ENCODE measurements at regions not wholly inside any gene's neighbourhood (a gene's known extent, or its start where the extent isn't known, plus 50 kb on each side); places are given as distances from the start of the nearest gene placed in this dataset.

DNA sequence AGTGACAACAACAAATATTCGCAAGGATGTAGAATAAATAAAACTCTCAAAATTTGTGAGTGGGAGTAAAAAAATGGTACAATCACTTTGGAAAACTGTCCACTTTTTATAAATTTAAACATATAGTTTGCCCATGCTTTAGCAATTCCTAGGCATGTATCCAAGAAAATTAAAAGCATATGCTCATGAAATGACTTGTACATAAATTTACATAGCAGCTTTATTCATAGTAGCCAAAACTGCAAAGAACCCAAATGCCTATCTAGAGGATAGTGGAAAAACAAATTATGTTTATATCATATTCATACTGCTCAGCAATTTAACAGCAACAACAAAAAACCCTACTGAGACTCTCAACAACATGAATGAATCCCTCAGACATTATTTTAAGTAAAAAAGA is 363.6 kb upstream of the CCDC54 start:
- no peak for DNase-seq (ENCODE audit: low spot score)

DNA sequence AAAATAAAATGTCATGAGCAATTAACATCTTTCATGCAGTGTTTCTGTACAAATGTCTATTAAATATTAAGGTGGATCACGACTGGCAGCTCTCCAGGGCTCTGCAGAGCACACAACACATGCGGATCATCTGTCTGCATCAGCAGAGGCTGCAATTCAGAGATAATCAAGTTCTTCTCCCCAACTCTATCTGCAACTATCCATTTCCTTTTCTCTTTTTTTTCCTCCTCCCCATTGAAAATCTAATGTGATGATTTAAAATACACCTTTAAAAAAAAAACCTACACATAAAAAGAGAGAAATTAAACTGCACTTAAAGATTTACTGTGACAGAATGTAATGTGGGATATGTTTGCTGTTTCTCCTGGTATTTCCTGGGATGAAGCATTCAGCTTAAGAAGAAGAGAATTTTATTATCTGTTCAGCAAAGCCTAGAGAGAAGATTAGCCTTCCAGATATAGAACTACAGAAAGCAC is 352.6 kb upstream of the CCDC54 start:
- no peak for DNase-seq (ENCODE audit: low spot score)

DNA sequence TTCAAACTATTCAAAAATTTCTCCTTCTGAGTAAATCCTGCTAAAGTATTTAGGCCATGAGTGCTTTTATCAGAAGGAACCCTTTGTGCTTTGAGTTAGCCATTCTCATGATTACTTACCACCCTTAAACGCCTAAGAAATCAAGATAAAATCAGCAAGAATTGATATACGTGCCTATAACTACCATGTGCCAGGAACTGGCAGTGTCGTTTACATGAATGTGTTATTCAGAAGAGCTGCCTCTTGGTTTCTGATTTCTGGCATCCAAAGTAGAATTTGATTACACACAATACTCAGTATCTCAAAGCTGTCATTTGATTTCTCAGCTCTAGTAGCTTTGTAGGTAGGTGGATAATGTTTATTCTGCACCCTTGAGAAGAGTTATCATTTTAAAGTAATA is 351.3 kb upstream of the CCDC54 start:
- no peak for DNase-seq (ENCODE audit: low spot score)

DNA sequence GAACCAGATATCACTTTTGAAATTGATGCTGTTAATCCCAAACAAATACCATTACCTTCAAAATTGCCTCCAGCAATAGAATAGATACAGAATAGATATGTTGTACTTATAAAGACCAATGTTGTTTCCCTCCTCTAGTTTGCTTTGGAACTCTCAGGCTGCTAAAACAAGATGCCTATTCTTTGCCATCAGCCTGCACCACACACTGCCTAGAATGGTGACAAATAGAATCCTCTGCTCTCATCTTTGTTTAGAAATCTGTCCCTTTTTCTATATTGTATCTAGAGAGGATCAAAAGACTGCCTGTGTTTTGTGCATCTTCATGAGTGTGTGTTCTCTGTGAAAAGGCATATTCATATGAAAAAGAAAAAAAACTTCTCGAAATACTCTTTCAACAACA is 349.2 kb upstream of the CCDC54 start:
- DNase-seq (ENCODE audit: low spot score): no peak

DNA sequence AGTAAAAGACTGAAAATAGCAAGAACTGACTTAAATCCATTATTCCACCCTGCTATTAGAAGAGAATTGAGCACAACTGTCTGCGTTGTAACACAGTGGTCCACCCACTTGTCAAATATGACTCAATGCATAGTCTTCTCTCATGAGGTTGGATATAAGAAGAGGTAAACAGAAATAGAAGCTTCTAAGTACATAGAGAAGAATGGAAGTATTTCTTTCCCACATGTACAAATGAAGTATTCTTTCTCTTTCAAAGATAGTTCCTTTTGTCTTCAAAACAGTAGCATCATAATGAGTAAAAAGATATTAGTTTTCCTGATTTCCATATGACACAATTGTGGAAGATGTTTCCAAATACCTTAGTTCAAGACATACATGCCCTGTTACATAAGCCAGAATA is 348.6 kb upstream of the CCDC54 start:
- DNase-seq (ENCODE audit: low spot score): no peak

DNA sequence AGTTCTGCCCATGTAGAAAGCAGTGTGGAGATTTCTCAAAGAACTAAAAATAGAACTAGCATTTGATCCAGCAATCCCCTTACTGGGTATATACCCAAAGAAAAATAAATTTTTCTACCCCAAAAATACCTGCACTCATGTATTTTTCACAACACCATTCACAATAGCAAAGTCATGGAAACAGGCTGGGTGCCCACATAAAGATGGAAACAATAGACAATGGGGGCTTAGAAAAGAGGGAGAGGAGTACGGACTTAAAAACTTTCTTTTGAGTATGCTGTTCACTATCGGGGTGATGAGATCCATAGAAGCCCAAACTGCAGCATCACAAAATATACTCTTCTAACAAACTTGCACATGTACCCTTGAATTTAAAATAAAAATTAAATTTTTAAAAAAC is 345.1 kb upstream of the CCDC54 start:
- no peak for DNase-seq (ENCODE audit: low spot score)

DNA sequence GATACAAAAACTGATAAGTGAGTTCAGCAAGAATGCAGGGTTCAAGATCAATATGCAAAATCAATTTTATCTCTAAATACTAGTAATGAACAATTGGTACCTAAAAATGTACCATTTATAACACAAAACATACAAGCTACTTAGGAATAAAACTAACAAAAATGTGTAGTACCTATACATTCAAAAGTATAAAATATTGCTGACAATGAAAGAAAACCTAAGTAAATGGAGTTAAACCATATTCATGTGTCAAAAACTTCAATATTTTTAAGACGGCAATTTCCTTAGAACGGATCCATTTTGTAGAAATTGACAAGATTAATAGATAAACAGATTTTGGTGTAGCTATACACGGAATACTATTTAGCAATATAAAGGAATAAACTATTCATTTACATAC is 343.1 kb upstream of the CCDC54 start:
- DNase-seq (ENCODE audit: low spot score): no peak

DNA sequence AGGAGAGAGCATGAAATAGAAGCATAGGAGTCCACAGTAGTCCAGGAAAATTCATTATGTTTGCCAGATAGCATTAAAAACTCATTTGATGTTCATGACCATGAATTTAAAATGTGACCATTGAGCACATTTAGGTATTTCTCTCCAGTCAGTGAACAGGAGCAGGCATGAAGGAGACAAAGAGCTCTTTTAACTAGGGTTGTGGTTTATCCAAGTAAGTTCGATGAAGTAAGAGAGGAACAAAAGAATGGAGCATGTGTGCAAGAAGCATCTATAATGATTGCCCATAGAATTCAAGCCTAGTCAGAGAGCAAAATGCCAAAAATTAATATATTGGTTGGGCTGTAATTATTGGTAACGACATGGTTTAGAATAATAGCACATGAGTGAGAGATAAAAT is 342.1 kb upstream of the CCDC54 start:
- DNase-seq (ENCODE audit: low spot score): no peak

DNA sequence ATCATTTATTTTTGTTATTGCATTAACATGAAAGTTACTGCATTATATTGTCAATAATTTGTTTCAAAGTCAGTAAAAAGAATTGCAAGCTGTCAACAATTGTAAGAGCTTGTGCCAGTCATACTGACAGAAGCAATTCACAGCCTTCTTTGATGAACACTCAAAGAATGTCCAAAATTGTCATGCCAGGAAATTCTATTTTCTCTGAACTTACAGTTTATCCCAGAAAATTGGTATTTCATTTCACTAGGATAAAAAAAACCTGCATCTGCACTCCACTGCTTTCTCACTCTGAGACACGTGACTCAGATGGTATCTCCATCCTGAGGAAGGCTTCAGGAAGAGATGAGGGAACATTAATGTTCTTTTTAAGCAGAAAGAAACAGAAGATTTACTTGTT is 332.6 kb upstream of the CCDC54 start:
- DNase-seq (ENCODE audit: low spot score): no peak

DNA sequence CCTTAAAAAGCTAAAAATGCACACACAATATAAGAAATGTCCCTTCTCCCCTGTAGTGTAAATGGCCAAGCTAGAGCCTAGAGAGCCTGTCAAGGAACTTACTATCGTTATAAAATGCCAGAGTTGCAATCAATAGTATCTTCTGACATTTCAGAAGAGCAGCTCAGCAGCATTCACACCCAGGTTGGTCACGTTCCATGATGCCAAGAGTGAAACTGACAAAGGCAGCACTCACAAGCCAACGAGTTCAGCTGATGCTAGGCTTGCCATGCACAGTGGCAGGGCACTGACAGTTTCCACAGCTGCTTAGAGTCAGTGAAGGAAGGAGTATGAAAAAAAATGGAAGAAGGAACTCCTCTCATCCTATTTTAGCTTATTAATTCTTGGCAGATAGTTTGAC is 331.4 kb upstream of the CCDC54 start:
- DNase-seq (ENCODE audit: low spot score): no peak

DNA sequence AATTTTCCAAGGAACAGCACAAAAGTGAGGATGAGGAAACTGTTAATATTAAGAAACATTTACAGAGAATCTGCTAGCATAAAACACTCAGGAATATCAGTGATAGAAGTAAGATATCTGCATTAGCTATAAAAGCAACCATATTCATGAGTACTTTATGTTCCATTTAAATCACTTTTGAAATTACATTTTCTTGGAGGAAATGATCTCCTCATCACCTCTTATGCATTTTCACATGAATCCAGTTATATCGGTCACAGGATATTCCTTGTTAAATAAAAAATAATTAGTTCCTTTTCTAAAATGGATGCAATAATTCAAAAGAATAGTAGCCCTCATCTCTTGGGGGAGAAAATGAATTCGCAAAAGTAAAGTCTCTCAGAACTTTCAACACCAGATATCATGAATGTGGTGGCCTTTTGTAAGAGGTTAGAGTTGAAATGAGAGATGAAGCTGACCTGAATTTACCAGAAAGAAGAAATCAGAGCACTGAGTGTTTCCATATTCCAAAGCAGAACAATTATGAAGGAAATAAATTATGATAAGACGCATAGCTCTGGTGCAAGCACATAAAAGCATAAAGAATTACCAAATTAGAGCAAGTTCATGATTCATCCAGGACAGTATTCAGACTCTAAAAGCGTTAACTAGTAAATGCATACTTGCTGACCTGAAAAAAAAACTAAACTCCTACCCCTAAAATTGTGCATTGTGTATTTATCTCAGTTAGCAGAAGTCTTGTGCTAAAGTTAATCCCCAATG is 321.9 kb upstream of the CCDC54 start:
- no peak for DNase-seq (ENCODE audit: low spot score)

DNA sequence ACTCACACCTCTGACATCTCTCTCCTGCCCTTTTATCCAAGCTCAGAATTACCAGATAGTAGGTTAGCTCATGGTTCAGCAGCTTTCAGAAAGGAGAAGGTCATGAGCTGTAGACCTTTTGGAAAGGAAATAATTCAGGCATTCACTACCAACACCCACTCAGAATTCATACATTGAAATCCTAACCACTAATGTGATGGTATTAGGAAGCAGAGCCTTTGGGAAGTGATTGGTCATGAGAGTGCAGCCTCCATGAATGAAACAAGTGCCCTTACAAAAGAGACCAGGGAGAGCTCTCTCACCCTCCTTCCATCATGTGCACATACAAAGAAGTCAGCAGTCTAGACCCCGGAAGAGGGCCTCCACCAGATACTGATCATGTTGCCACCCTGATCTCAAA is 315.8 kb upstream of the CCDC54 start:
- no peak for DNase-seq (ENCODE audit: low spot score)

DNA sequence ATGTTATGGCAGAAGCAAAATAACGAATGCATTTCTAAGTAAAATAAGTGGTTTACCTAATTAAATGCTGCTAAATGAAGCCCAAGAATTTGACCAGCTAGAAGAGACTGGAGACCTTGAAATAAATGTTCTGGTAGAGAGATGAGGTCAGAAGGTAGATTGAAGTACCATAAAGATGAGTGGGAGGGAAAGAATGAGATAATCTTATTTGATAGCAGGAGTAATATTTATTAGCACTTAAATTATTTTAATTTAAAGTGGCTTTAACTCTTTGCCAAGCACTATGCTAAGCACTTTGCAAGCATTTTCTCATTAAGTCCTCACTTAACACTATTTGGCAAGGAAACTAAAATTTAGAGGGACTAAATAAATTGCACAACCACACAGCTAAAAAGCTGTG is 314.9 kb upstream of the CCDC54 start:
- DNase-seq (ENCODE audit: low spot score): no peak

DNA sequence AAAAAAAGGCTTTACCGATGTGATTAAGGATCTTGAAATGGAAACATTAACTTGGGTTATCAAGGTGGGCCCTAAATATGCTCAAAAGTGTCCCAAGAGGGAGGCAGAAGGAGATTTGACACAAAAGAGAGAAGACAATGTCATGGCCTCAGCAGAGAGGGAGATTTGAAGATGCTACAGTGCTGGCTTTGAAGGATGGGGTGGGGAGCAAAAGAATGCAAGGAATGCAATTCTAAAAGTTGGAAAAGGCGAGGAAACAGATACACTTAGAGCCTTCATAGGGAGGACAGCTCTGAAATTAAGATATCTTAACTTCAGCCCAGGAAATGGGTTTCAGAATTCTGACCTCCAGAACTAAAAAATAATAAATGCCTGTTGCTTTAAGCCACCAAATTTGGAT is 314.5 kb upstream of the CCDC54 start:
- DNase-seq (ENCODE audit: low spot score): no peak

DNA sequence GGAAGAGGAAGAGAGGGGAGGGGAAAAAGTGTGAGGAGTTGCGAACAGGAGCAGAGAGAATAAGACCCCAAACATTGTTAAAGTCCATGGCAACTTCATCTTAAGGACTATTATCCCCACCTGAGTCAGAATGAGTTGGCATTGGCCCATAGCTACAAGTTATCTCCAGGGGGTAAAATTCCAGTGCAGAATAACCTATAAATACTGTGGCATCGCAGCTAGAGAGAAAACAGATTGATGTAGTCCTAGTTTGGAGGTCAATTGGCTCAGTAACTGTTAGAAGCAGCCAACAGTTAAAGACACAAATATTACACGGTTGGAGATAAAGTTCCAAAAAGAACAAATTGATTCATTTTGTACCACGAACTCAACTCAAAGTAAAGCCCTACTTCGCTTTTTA is 313.9 kb upstream of the CCDC54 start:
- DNase-seq (ENCODE audit: low spot score): no peak

DNA sequence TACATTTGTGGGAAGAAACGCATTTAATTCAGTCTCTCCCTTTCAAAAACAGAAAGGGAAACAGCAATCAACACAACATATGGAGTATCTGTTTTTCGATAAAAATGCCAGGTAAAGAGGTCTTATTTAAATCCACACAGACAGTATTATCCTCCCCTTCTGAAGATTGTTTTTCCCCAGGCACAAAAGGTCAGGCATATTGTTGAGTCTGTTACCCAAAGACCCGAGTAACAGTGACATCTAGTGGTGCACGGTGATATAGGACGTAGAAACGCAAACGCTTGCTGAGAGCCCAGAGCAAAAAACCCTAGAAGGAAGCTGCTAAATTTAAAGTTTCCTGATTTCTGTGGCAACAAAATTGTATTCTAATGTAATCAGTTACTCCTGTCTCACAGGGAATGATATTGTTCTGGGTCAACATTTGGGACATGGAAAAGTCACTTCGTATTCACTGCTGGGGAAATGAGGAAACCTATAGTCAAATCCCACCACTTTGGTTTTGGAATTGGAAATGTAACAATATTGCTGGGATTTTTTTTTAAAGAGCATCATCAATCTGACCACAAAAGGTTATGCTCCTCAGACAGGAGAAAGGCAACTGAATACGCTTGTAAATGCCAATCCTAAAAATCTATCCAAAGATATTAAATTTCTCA is 312.7 kb upstream of the CCDC54 start:
- DNase-seq (ENCODE audit: low spot score): peak; percentile 27

DNA sequence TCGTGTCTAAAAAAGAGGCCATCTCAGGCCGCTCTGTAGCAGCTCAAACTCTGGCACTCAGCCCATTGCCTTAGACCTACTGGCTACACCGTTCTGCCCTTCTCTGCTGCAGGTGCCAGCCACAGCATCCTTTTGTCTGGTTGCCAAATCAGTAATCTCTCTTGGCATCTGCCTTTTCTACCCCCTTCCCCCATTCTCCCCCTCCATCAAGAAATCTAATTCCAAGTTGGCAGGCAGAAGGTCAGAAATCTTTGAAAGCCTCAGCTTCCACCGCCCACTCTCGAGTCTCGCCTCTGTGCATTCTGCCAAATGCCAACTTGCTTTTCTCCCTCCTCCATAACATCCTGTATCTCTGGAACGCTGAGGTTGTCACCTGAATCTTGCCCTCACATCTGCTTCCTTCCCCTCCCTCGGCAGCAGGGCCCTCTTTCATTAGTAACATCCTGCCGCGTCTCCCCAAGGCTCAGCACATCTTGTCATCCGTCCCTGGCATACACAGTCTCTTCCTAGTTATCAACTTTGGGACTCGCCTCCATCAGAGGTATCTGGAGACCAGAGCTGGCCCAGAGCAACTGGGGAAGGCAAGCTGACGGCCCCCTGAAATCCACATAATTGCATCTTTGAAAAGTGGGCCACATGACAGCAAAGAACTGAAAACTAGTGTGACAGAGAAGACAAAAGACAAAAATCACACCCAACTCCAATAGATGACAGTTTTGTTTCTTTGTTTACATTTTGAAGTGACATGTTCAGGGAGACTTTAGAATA is 312.0 kb upstream of the CCDC54 start:
- DNase-seq (ENCODE audit: low spot score): no peak

DNA sequence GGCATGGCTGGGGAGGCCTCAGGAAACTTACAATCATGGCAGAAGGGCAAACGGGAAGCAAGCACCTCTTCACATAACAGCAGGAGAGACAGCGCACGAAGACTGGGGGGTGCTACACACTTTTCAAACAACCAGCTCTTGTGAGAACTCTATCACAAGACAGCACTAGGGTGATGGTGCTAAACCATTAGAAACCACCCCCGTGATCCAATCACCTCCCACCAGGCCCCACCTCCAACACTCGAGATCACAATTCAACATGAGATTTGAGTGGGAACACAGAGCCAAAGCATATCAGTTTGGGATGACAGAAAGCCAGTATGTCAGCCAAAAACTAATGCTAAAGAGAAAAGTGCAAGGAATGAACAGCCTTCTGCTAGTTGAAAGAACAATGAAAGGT is 309.8 kb upstream of the CCDC54 start:
- no peak for DNase-seq (ENCODE audit: low spot score)

DNA sequence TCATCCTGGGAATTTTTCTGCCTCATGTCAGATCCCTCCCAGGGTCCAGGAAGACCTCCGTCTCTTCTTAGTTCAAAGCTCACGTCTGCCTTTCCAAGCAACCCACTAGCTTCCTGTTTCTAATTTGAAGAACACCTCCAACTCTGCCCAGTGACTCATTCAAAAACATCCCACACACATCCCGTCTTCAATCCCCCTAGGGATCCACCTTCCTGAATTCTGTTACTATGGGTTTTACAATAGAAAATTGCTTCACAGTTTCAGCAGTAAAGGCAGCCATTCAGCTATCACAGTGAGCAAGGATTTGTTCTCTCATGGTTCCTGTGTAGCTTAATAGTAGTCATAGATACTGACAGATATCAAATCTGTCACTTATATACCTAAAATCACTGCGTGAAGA is 308.3 kb upstream of the CCDC54 start:
- no peak for DNase-seq (ENCODE audit: low spot score)

DNA sequence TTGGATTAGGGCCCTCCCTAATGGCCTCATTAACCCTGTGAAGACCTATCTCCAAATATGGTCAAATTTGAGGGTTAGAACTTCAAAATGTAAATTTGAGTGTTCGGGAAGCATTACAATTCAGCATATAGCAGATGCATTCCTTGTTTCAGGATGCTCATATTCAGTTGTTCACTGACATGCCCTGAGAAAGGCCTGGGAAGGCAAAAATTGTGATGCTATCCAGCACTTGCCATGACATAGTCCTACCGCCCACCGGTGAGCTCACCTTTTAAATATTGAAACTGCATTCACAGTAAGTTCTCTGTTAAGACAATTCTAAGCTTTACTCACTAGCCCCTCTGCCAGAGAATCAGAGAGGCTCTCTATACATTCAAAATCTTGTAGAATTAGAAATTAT is 300.3 kb upstream of the CCDC54 start:
- no peak for DNase-seq (ENCODE audit: low spot score)

DNA sequence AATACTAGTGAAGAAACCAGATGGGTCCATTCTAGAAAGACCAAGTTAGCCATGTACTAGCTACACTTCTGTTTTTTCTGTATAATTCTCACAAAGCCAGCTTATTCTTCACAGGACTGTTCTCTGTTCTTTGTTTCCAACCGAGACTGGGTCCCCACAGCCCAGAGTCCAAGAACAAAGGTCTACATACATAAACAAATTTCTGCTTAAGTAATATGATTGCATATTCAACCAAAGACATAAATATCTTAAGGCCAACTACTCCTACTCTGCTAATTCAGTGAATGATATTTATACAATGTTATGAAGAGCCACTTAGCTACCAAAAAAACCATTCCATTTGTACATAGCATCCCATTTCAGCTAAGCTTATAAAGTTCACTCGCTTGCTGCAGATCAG is 299.8 kb upstream of the CCDC54 start:
- no peak for DNase-seq (ENCODE audit: low spot score)

DNA sequence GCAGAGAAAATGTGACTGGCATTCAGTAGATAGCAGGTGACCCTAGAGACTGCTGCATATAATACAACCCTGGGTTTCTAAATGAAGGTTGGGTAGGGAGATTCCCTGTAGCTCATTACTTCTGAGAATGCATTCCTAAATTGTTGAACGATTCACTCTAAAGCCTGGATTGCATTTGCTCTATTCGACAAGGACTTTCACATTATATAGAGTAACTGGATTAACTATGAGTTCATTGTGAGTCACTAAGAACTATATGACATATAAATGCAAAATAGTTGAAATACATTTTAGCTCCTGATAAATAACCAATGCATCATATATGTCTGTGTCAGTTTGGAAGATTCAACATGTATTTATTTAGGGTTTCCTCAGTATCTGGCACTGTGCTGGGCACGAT is 294.7 kb upstream of the CCDC54 start:
- no peak for DNase-seq (ENCODE audit: low spot score)

DNA sequence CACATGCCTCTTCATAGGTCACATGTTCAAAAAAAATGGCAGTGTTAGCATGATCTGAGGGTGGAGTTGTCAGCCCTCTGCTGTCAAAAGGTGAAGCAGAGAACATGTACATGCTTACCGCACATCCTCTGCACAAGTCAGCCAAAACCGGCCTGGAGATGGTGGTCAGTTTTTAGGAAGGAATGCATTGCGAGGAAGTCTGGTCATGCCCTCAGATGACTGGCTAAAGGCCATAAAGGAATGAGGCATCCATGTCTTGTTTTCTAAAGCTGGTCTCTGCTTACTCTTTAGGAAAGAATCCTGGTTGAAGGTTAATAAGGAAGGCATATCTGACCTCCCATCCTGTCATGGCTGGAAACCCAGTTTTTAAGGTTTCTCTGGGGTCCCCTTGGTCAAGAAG is 292.0 kb upstream of the CCDC54 start:
- DNase-seq (ENCODE audit: low spot score): no peak

All from HuH-7.5 (cell line).